Gastroesophageal sphincter (tissue), 3 donors: ENCODE measurements at regions not wholly inside any gene's neighbourhood (a gene's known extent, or its start where the extent isn't known, plus 50 kb on each side); places are given as distances from the start of the nearest gene placed in this dataset.

ENCODE experiments used
- EP300 ChIP-seq: sonication (generic); formaldehyde crosslinking; IDR thresholded peaks from one replicate; pipeline ENCODE4 v1.6.1; 2017; ENCODE audit warnings: antibody characterized with exemption, mild to moderate bottlenecking
- POLR2A ChIP-seq, 2 donors: fragments of 450-650 bp; IDR thresholded peaks; one replicate each; pipeline ENCODE4 v1.6.1; 2017; ENCODE audit warnings: antibody characterized with exemption in 2 of 2, mild to moderate bottlenecking in 2 of 2, moderate library complexity in 1 of 2
- POLR2AphosphoS5 ChIP-seq: sonication (generic); formaldehyde crosslinking; IDR thresholded peaks from one replicate; pipeline ENCODE4 v1.6.1; 2017; ENCODE audit warnings: antibody characterized with exemption
- TF ChIP-seq, protein P1 (sequence below), 4 experiments: fragments of 200-600 bp in 2 of 4; fragments of 450-650 bp in 2 of 4; sonication (generic) in 1 of 4; IDR thresholded peaks; one replicate each; pipeline ENCODE4 v1.5.1; 2017 to 2019; ENCODE audit warnings: antibody characterized with exemption in 4 of 4, mild to moderate bottlenecking in 2 of 4, moderate library complexity in 2 of 4

DNA sequence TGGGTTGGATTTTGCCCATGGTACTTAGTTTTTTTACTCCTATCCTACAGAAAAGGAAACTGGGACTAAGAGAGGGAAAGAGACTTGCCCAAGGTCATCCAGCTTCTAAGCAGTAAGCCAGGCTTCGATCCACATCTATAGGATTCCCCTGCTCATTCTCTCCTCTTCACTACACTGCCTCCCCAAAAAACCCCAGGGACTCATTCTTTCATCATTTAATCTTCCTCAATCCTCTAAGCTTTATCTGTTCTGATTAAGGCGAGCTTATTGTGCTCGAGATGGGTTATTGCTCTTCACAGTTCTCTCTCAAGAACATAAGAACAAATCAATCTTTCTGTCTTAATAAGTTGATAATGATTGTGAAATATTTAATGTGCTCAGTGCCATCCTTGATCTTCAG is 511.1 kb upstream of the BRINP1 start:
- TF ChIP-seq, protein P1, sequence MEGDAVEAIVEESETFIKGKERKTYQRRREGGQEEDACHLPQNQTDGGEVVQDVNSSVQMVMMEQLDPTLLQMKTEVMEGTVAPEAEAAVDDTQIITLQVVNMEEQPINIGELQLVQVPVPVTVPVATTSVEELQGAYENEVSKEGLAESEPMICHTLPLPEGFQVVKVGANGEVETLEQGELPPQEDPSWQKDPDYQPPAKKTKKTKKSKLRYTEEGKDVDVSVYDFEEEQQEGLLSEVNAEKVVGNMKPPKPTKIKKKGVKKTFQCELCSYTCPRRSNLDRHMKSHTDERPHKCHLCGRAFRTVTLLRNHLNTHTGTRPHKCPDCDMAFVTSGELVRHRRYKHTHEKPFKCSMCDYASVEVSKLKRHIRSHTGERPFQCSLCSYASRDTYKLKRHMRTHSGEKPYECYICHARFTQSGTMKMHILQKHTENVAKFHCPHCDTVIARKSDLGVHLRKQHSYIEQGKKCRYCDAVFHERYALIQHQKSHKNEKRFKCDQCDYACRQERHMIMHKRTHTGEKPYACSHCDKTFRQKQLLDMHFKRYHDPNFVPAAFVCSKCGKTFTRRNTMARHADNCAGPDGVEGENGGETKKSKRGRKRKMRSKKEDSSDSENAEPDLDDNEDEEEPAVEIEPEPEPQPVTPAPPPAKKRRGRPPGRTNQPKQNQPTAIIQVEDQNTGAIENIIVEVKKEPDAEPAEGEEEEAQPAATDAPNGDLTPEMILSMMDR (IDR thresholded peaks at IDR 0.05) = no peak
- TF ChIP-seq POLR2AphosphoS5 (no peak), POLR2A (IDR thresholded peaks at IDR 0.05) (no peak), EP300 (no peak)
